IMR-90 (cell line): ENCODE measurements at regions not wholly inside any gene's neighbourhood (a gene's known extent, or its start where the extent isn't known, plus 50 kb on each side); places are given as distances from the start of the nearest gene placed in this dataset.

Experiments used
- ATAC-seq: fragments of 200-7000 bp; cut with Tn5 transposase; 2 replicates; pipeline ENCODE4 v1.9.1; 2020; ENCODE audit warnings: low read depth, mild to moderate bottlenecking, moderate library complexity
- BruUV-seq: library from RNA; stranded (reverse); fragments of 400-500 nt; replicated peaks from 2 replicates; lab custom pipeline; 2021; lab: Mats Ljungman, UMichigan
- CTCF ChIA-PET: fragments of 300-600 bp; formaldehyde crosslinking; extraction: SDS; loops from one replicate; lab custom pipeline; 2021; ENCODE audit warnings: antibody characterized with exemption; lab: Yijun Ruan, JAX
- POLR2A ChIA-PET: fragments of 300-600 bp; sonication (Branson Sonifier 250); formaldehyde crosslinking; loops from one replicate; lab custom pipeline; 2022; ENCODE audit warnings: antibody characterized with exemption; ENCODE audit not compliant: unreplicated experiment; lab: Charles Lee
- DNase-seq: peaks from one replicate; pipeline ENCODE4 v3.0.0; 2013
- H2AFZ ChIP-seq: replicated peaks from 2 replicates; pipeline ENCODE3; 2013; ENCODE audit warnings: low read length, mild to moderate bottlenecking; ENCODE audit not compliant: poor library complexity
- H2AK5ac ChIP-seq: 2 replicates; pipeline ENCODE4 v1.6.1; 2013; ENCODE audit warnings: low read depth, low read length, inconsistent platforms
- H2AK9ac ChIP-seq: replicated peaks from 2 replicates; pipeline ENCODE3; 2013; ENCODE audit warnings: mild to moderate bottlenecking, low read depth, low read length, moderate library complexity; ENCODE audit not compliant: poor library complexity
- H2BK120ac ChIP-seq: 2 replicates; pipeline ENCODE4 v1.6.1; 2013; ENCODE audit warnings: low read depth, low read length, inconsistent platforms
- H2BK15ac ChIP-seq: 3 replicates; pipeline ENCODE4 v1.6.1; 2013; ENCODE audit warnings: low read depth, low read length, inconsistent platforms
- H2BK20ac ChIP-seq: 2 replicates; pipeline ENCODE4 v1.6.1; 2013; ENCODE audit warnings: low read depth, mild to moderate bottlenecking, inconsistent platforms, low read length, moderate library complexity
- H2BK5ac ChIP-seq: 2 replicates; pipeline ENCODE4 v1.6.1; 2013; ENCODE audit warnings: mild to moderate bottlenecking, low read depth, low read length, inconsistent platforms; ENCODE audit not compliant: poor library complexity, severe bottlenecking
- H3K14ac ChIP-seq: replicated peaks from 2 replicates; pipeline ENCODE4 v1.6.1; 2013; ENCODE audit warnings: low read depth, low read length, inconsistent platforms
- H3K18ac ChIP-seq: 2 replicates; pipeline ENCODE4 v1.6.1; 2013; ENCODE audit warnings: low read depth, low read length, control low read depth
- H3K23ac ChIP-seq: 2 replicates; pipeline ENCODE4 v1.6.1; 2013; ENCODE audit warnings: low read depth, low read length, inconsistent platforms
- H3K27ac ChIP-seq: 2 replicates; pipeline ENCODE4 v1.5.1; 2013; ENCODE audit warnings: mild to moderate bottlenecking, control low read depth, low read length; ENCODE audit not compliant: insufficient read depth
- H3K27me3 ChIP-seq: 2 replicates; pipeline ENCODE4 v1.6.1; 2013; ENCODE audit warnings: low read length; ENCODE audit not compliant: control insufficient read depth, insufficient read depth
- H3K36me3 ChIP-seq: 2 replicates; pipeline ENCODE4 v1.6.1; 2013; ENCODE audit warnings: low read length, mixed read lengths; ENCODE audit not compliant: control insufficient read depth, insufficient read depth
- H3K4ac ChIP-seq: 2 replicates; pipeline ENCODE4 v1.6.1; 2013; ENCODE audit warnings: low read depth, low read length, inconsistent platforms
- H3K4me1 ChIP-seq: 2 replicates; pipeline ENCODE4 v1.6.1; 2013; ENCODE audit warnings: low read length, mixed read lengths; ENCODE audit not compliant: control insufficient read depth, insufficient read depth
- H3K4me2 ChIP-seq: 2 replicates; pipeline ENCODE4 v1.6.1; 2013; ENCODE audit warnings: low read depth, mild to moderate bottlenecking, control low read depth, low read length, moderate library complexity
- H3K4me3 ChIP-seq: 2 replicates; pipeline ENCODE4 v1.5.1; 2013; ENCODE audit warnings: low read depth, mild to moderate bottlenecking, control low read depth, low read length, moderate library complexity; ENCODE audit not compliant: insufficient read depth
- H3K56ac ChIP-seq: 2 replicates; pipeline ENCODE4 v1.6.1; 2013; ENCODE audit warnings: low read length, inconsistent platforms; ENCODE audit not compliant: insufficient read depth; ENCODE audit errors: extremely low read depth
- H3K79me1 ChIP-seq, 2 experiments: 2 replicates each; pipeline ENCODE4 v1.6.1; 2013; ENCODE audit warnings: low read length in 2 of 2, inconsistent platforms in 1 of 2, low read depth in 1 of 2
- H3K9ac ChIP-seq: 2 replicates; pipeline ENCODE4 v1.6.1; 2013; ENCODE audit warnings: low read depth, low read length, control low read depth
- H3K9me1 ChIP-seq: 2 replicates; pipeline ENCODE4 v1.6.1; 2013; ENCODE audit warnings: low read length, inconsistent platforms; ENCODE audit not compliant: insufficient read depth
- H3K9me3 ChIP-seq: 2 replicates; pipeline ENCODE4 v1.6.1; 2013; ENCODE audit warnings: low read length; ENCODE audit not compliant: control insufficient read depth, insufficient read depth
- H4K20me1 ChIP-seq: 2 replicates; pipeline ENCODE4 v1.6.1; 2013; ENCODE audit warnings: low read length, inconsistent platforms; ENCODE audit not compliant: insufficient read depth
- H4K5ac ChIP-seq: 2 replicates; pipeline ENCODE4 v1.6.1; 2013; ENCODE audit warnings: mild to moderate bottlenecking, low read depth, low read length, control low read depth
- H4K8ac ChIP-seq, 2 experiments: 2 replicates each; pipeline ENCODE4 v1.6.1; 2013; ENCODE audit warnings: low read depth in 2 of 2, low read length in 2 of 2, control low read depth in 1 of 2, inconsistent platforms in 1 of 2
- H4K91ac ChIP-seq: 2 replicates; pipeline ENCODE4 v1.6.1; 2013; ENCODE audit warnings: low read depth, low read length, inconsistent platforms; ENCODE audit not compliant: insufficient read depth
- BHLHE40 ChIP-seq: fragments of 150-350 bp; IDR thresholded peaks from 2 replicates; pipeline ENCODE4 v1.6.1; 2016; ENCODE audit warnings: mild to moderate bottlenecking, low read depth, low read length
- CHD1 ChIP-seq: IDR thresholded peaks from 2 replicates; pipeline ENCODE4 v1.6.1; 2012; ENCODE audit warnings: low read depth, low read length, improper control_type of control experiment
- FOS ChIP-seq: fragments of 150-350 bp; IDR thresholded peaks from 2 replicates; pipeline ENCODE4 v1.6.1; 2016; ENCODE audit warnings: low read depth, low read length
- MAFK ChIP-seq: IDR thresholded peaks from 2 replicates; pipeline ENCODE4 v1.6.1; 2012; ENCODE audit warnings: low read depth, low read length, improper control_type of control experiment
- MAZ ChIP-seq: IDR thresholded peaks from 2 replicates; pipeline ENCODE4 v1.6.1; 2012; ENCODE audit warnings: low read depth, mild to moderate bottlenecking, low read length, improper control_type of control experiment, moderate library complexity, borderline replicate concordance
- NFE2L2 ChIP-seq: fragments of 150-350 bp; IDR thresholded peaks from 2 replicates; pipeline ENCODE4 v1.6.1; 2016; ENCODE audit warnings: low read depth, mild to moderate bottlenecking, low read length
- POLR2A ChIP-seq: IDR thresholded peaks from 2 replicates; pipeline ENCODE4 v1.6.1; 2012; ENCODE audit warnings: mild to moderate bottlenecking, low read depth, low read length
- RAD21 ChIP-seq: IDR thresholded peaks from 2 replicates; pipeline ENCODE4 v1.6.1; 2012; ENCODE audit warnings: low read length, improper control_type of control experiment
- RCOR1 ChIP-seq: IDR thresholded peaks from 2 replicates; pipeline ENCODE4 v1.6.1; 2012; ENCODE audit warnings: mild to moderate bottlenecking, low read length, improper control_type of control experiment; ENCODE audit not compliant: insufficient replicate concordance
- RFX5 ChIP-seq: IDR thresholded peaks from 2 replicates; pipeline ENCODE4 v1.8.0; 2012; ENCODE audit warnings: low read depth, mild to moderate bottlenecking, low read length, moderate library complexity
- SMC3 ChIP-seq: fragments of 150-350 bp; IDR thresholded peaks from 2 replicates; pipeline ENCODE4 v1.6.1; 2016; ENCODE audit warnings: low read depth, mild to moderate bottlenecking, antibody characterized with exemption, low read length, moderate library complexity
- WGBS, 2 experiments: methylation state at CpG; one replicate each; pipeline versions ENCODE4 v1.1.5 to v1.1.7; 2013; ENCODE audit warnings: missing lambda C conversion rate in 2 of 2; ENCODE audit not compliant: insufficient read length in 1 of 2; ENCODE audit errors: extremely low coverage in 2 of 2; 5-methylcytosine and 5-hydroxymethylcytosine counted together
- dilution Hi-C: fragments of 300-500 bp; cut with HindIII; formaldehyde crosslinking; loops from one replicate; pipeline ENCODE4 v1.14.3; 2018; ENCODE audit warnings: low sequenced_read_pairs; ENCODE audit not compliant: unreplicated experiment
- in situ Hi-C: fragments of 300-500 bp; cut with MboI; formaldehyde crosslinking; loops from 3 replicates; pipeline ENCODE4 v1.14.3; 2019; ENCODE audit warnings: low sequenced_read_pairs, inconsistent platforms, mixed read lengths
- intact Hi-C: fragments of 100-400 bp; cut with micrococcal nuclease; formaldehyde crosslinking; loops from 2 replicates; pipeline ENCODE4 v1.10.0; 2022
- TF ChIP-seq, protein P1 (sequence below): conservative IDR thresholded peaks from 2 replicates; pipeline ENCODE4 v1.5.1; 2012; ENCODE audit warnings: mild to moderate bottlenecking, low read depth, low read length, improper control_type of control experiment
- TF ChIP-seq, protein P2 (sequence below): fragments of 150-350 bp; IDR thresholded peaks from 2 replicates; pipeline ENCODE4 v1.6.1; 2017; ENCODE audit warnings: mild to moderate bottlenecking, antibody characterized with exemption, low read length, low read depth
- TF ChIP-seq, protein P3 (sequence below): fragments of 150-350 bp; IDR thresholded peaks from 2 replicates; pipeline ENCODE4 v1.6.1; 2016; ENCODE audit warnings: low read depth, mild to moderate bottlenecking, low read length, moderate library complexity, borderline replicate concordance

DNA sequence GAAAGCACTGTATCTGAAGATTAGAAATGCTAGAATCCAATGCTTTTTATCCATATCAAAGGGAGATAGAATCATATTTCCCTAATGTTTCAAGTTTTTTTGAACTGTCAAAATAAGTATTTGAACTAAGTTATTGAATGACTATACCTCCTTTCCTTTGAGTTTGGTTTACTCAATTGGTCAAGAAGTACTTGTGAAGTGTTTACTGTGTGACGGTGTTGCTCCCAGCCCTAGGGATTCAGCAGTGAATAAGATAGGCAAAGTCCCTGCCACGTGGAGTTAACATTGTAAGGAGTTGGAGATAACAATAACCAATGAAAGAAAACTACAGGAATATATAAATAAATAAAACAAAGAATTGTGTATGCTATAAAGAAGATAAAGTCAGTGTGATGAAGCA, 535.9 kb downstream of the FRK start:
- ATAC-seq (no peak), DNase-seq (no peak)
- POLR2A ChIA-PET, result no interaction called here
- no peak overlapping the region for H3K27ac ChIP-seq
- H4K20me1 ChIP-seq, result no peaks in the 10 kb centered on the region
- H2BK15ac ChIP-seq, result no peak overlapping the region
- H3K56ac ChIP-seq, result no peak overlapping the region
- H3K79me1 ChIP-seq, result no peaks in the 10 kb centered on the region
- no peaks in the 10 kb centered on the region for H3K9me3 ChIP-seq
- no peak overlapping the region for H3K4me2 ChIP-seq
- H3K23ac ChIP-seq, result no peak overlapping the region
- no peak overlapping the region for H2AK5ac ChIP-seq
- H3K14ac ChIP-seq, result no peak overlapping the region
- dilution Hi-C loops (no loop called here), intact Hi-C loops (no loop called here), in situ Hi-C loops (no loop called here)
- H2BK5ac ChIP-seq, result no peak overlapping the region
- no peak overlapping the region for H2AK9ac ChIP-seq
- no peak overlapping the region for H2AFZ ChIP-seq
- no peak overlapping the region for H2BK20ac ChIP-seq
- TF ChIP-seq CHD1 (no peak), RFX5 (no peak), POLR2A (no peak), RAD21 (no peak), BHLHE40 (no peak), FOS (no peak), MAFK (no peak), SMC3 (no peak), MAZ (no peak), RCOR1 (no peak), NFE2L2 (no peak)
- TF ChIP-seq, protein P1, sequence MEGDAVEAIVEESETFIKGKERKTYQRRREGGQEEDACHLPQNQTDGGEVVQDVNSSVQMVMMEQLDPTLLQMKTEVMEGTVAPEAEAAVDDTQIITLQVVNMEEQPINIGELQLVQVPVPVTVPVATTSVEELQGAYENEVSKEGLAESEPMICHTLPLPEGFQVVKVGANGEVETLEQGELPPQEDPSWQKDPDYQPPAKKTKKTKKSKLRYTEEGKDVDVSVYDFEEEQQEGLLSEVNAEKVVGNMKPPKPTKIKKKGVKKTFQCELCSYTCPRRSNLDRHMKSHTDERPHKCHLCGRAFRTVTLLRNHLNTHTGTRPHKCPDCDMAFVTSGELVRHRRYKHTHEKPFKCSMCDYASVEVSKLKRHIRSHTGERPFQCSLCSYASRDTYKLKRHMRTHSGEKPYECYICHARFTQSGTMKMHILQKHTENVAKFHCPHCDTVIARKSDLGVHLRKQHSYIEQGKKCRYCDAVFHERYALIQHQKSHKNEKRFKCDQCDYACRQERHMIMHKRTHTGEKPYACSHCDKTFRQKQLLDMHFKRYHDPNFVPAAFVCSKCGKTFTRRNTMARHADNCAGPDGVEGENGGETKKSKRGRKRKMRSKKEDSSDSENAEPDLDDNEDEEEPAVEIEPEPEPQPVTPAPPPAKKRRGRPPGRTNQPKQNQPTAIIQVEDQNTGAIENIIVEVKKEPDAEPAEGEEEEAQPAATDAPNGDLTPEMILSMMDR, result no peak
- TF ChIP-seq, protein P2, sequence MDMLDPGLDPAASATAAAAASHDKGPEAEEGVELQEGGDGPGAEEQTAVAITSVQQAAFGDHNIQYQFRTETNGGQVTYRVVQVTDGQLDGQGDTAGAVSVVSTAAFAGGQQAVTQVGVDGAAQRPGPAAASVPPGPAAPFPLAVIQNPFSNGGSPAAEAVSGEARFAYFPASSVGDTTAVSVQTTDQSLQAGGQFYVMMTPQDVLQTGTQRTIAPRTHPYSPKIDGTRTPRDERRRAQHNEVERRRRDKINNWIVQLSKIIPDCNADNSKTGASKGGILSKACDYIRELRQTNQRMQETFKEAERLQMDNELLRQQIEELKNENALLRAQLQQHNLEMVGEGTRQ, result no peak
- TF ChIP-seq, protein P3, sequence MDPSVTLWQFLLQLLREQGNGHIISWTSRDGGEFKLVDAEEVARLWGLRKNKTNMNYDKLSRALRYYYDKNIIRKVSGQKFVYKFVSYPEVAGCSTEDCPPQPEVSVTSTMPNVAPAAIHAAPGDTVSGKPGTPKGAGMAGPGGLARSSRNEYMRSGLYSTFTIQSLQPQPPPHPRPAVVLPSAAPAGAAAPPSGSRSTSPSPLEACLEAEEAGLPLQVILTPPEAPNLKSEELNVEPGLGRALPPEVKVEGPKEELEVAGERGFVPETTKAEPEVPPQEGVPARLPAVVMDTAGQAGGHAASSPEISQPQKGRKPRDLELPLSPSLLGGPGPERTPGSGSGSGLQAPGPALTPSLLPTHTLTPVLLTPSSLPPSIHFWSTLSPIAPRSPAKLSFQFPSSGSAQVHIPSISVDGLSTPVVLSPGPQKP, result no peak
- no peaks in the 10 kb centered on the region for H3K36me3 ChIP-seq
- H3K27me3 ChIP-seq, result no peaks in the 10 kb centered on the region
- no peak overlapping the region for H4K8ac ChIP-seq
- no peak overlapping the region for H2BK120ac ChIP-seq
- H3K18ac ChIP-seq, result no peak overlapping the region
- no peak overlapping the region for H3K4ac ChIP-seq
- WGBS, 2 experiments, result no CpG with 5 or more reads among the region's 2 CpGs
- no peak overlapping the region for H3K9ac ChIP-seq
- no peak overlapping the region for H3K4me3 ChIP-seq
- H3K9me1 ChIP-seq, result no peaks in the 10 kb centered on the region
- no TSS peak for BruUV-seq
- CTCF ChIA-PET, result no interaction called here
- H3K4me1 ChIP-seq, result no peaks in the 10 kb centered on the region
- H4K91ac ChIP-seq, result no peak overlapping the region
- H4K5ac ChIP-seq, result no peak overlapping the region
